Activated naive CD4-positive, alpha-beta T cell treated with anti-CD3 and anti-CD28 coated beads, Interleukin-2, amount 50 U/mL, for 16 hours (primary cell): ENCODE measurements at regions not wholly inside any gene's neighbourhood (a gene's known extent, or its start where the extent isn't known, plus 50 kb on each side); places are given as distances from the start of the nearest gene placed in this dataset.
A peak's percentile ranks its signal among the peaks of the same experiment; 100 is the strongest.
"Not testable (repeated sequence)": the region's sequence is repeated elsewhere in the genome, so short reads cannot be mapped to it uniquely, and the experiment has no call there.

Experiments used
- DNase-seq: peaks from one replicate; pipeline ENCODE4 v3.0.0-alpha.2; 2020

- DNase-seq = peak; percentile 10
Observed at GRCh38 chr22:11932212-11932611, 3595.8 kb upstream of the OR11H1 start.

GRCh38 chr22:11967915-11968616 lies 3559.9 kb upstream of the OR11H1 start:
- DNase-seq = not testable (repeated sequence)

- DNase-seq = not testable (repeated sequence)
Observed at GRCh38 chr22:11973856-11974255, 3554.1 kb upstream of the OR11H1 start.
